ENCODE measurements at regions not wholly inside any gene's neighbourhood (a gene's known extent, or its start where the extent isn't known, plus 50 kb on each side); places are given as distances from the start of the nearest gene placed in this dataset.

DNA sequence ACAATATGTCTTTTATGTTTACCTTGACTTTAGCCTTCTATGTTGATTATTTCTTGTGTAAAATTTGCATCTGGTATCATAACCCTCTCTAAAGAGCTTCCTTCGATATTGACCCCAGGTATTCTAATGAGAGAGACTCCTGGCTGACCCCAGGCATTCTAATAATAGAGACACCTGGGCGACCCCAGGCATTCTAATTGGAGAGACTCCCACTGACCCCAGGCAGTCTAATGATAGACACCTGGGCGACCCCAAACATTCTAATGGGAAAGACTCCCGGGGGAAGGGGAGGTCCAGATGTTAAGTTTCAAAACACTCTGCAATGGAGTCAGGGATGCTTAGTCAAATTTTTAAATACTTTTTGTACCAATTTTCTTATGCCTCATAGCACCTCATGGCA is 726.4 kb downstream of the COL12A1 start:
- TF ChIP-seq, protein P1, sequence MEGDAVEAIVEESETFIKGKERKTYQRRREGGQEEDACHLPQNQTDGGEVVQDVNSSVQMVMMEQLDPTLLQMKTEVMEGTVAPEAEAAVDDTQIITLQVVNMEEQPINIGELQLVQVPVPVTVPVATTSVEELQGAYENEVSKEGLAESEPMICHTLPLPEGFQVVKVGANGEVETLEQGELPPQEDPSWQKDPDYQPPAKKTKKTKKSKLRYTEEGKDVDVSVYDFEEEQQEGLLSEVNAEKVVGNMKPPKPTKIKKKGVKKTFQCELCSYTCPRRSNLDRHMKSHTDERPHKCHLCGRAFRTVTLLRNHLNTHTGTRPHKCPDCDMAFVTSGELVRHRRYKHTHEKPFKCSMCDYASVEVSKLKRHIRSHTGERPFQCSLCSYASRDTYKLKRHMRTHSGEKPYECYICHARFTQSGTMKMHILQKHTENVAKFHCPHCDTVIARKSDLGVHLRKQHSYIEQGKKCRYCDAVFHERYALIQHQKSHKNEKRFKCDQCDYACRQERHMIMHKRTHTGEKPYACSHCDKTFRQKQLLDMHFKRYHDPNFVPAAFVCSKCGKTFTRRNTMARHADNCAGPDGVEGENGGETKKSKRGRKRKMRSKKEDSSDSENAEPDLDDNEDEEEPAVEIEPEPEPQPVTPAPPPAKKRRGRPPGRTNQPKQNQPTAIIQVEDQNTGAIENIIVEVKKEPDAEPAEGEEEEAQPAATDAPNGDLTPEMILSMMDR (IDR thresholded peaks at IDR 0.05; ENCODE audit: borderline replicate concordance, extremely low read depth, low read length, poor library complexity, severe bottlenecking) = no peak
- no peak for TF ChIP-seq EZH2 (IDR thresholded peaks at IDR 0.05; ENCODE audit: borderline replicate concordance, low read depth, low read length, severe bottlenecking)
